ENCODE measurements at regions not wholly inside any gene's neighbourhood (a gene's known extent, or its start where the extent isn't known, plus 50 kb on each side); places are given as distances from the start of the nearest gene placed in this dataset.

- TF ChIP-seq CTCF (IDR thresholded peaks at IDR 0.05) (no peak), EZH2phosphoT487 (IDR thresholded peaks at IDR 0.05) (no peak), EZH2 (IDR thresholded peaks at IDR 0.05) (no peak)
Measured at GRCh38 chr9:79492092-79493009, 79.4 kb upstream of the TLE4 start.
